ENCODE measurements at regions not wholly inside any gene's neighbourhood (a gene's known extent, or its start where the extent isn't known, plus 50 kb on each side); places are given as distances from the start of the nearest gene placed in this dataset.

- no TSS peak for BruUV-seq (replicated peaks)
- CTCF ChIA-PET, result interaction anchor here (0.6 kb wide), 1 partner anchor 636 kb away, joined by 3 read pairs; no protein-coding TSS in a partner anchor
- no peaks in the 10 kb centered on the region for H3K36me3 ChIP-seq (ENCODE audit: control insufficient read depth, insufficient read depth, low read length)
- ATAC-seq (no peak), DNase-seq (ENCODE audit: low read depth, low spot score) (no peak)
- TF ChIP-seq TCF7L2 (IDR thresholded peaks at IDR 0.05; ENCODE audit: low read depth, low read length) (no peak), SIN3A (IDR thresholded peaks at IDR 0.05; ENCODE audit: borderline replicate concordance, insufficient read depth, low read depth, low read length) (no peak), POLR2AphosphoS5 (IDR thresholded peaks at IDR 0.05; ENCODE audit: low read depth, low read length) (no peak), REST (IDR thresholded peaks at IDR 0.05; ENCODE audit: insufficient read depth in 1 of 2, low read depth in 2 of 2, low read length in 1 of 2) (no peak)
- TF ChIP-seq, protein P1, sequence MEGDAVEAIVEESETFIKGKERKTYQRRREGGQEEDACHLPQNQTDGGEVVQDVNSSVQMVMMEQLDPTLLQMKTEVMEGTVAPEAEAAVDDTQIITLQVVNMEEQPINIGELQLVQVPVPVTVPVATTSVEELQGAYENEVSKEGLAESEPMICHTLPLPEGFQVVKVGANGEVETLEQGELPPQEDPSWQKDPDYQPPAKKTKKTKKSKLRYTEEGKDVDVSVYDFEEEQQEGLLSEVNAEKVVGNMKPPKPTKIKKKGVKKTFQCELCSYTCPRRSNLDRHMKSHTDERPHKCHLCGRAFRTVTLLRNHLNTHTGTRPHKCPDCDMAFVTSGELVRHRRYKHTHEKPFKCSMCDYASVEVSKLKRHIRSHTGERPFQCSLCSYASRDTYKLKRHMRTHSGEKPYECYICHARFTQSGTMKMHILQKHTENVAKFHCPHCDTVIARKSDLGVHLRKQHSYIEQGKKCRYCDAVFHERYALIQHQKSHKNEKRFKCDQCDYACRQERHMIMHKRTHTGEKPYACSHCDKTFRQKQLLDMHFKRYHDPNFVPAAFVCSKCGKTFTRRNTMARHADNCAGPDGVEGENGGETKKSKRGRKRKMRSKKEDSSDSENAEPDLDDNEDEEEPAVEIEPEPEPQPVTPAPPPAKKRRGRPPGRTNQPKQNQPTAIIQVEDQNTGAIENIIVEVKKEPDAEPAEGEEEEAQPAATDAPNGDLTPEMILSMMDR (IDR thresholded peaks at IDR 0.05), result no peak
- no peaks in the 10 kb centered on the region for H3K9me3 ChIP-seq (ENCODE audit: control insufficient read depth, insufficient read depth, low read depth, low read length)
- intact Hi-C loops (cut with micrococcal nuclease; ENCODE audit: unreplicated experiment), result no loop called here
- H3K27me3 ChIP-seq (ENCODE audit: control insufficient read depth, insufficient read depth, low read length), result no peaks in the 10 kb centered on the region
- in situ Hi-C loops (cut with HindIII; ENCODE audit: low pct_unique_long_range_greater_than_20kb, low sequenced_read_pairs), result no loop called here
- no peaks in the 10 kb centered on the region; the same call in 1 of the 2 replicates for H3K4me1 ChIP-seq (ENCODE audit: control insufficient read depth, insufficient read depth, low read length)
- peak overlapping the region; percentile 29; the same call in 1 of the 2 replicates for H3K27ac ChIP-seq (ENCODE audit: low read length)
- POLR2A ChIA-PET, result no interaction called here
- no peak overlapping the region for H3K4me3 ChIP-seq (ENCODE audit: low read depth in 2 of 2, low read length in 2 of 2)
Observed at GRCh38 chr21:28834335-28835238, 158.1 kb downstream of the LTN1 start.

GRCh38 chr21:28833609-28834008 lies 159.1 kb downstream of the LTN1 start:
- ATAC-seq, result no peak
- DNase-seq (ENCODE audit: low read depth, low spot score), result no peak
- Histone ChIP-seq H3K9me3 (ENCODE audit: control insufficient read depth, insufficient read depth, low read depth, low read length) (no peaks in the 10 kb centered on the region), H3K4me1 (ENCODE audit: control insufficient read depth, insufficient read depth, low read length) (no peaks in the 10 kb centered on the region; the same call in 1 of the 2 replicates), H3K27ac (ENCODE audit: low read length) (no peak overlapping the region), H3K4me3 (ENCODE audit: low read depth in 2 of 2, low read length in 2 of 2) (no peak overlapping the region), H3K27me3 (ENCODE audit: control insufficient read depth, insufficient read depth, low read length) (no peaks in the 10 kb centered on the region), H3K36me3 (ENCODE audit: control insufficient read depth, insufficient read depth, low read length) (no peaks in the 10 kb centered on the region)
- CTCF ChIA-PET, result no interaction called here
- POLR2A ChIA-PET, result no interaction called here
- TF ChIP-seq, protein P1 (IDR thresholded peaks at IDR 0.05), result no peak
- TF ChIP-seq REST (IDR thresholded peaks at IDR 0.05; ENCODE audit: insufficient read depth in 1 of 2, low read depth in 2 of 2, low read length in 1 of 2) (no peak), SIN3A (IDR thresholded peaks at IDR 0.05; ENCODE audit: borderline replicate concordance, insufficient read depth, low read depth, low read length) (no peak), TCF7L2 (IDR thresholded peaks at IDR 0.05; ENCODE audit: low read depth, low read length) (no peak), POLR2AphosphoS5 (IDR thresholded peaks at IDR 0.05; ENCODE audit: low read depth, low read length) (no peak)
- BruUV-seq (replicated peaks), result no TSS peak
- intact Hi-C loops (cut with micrococcal nuclease; ENCODE audit: unreplicated experiment) (no loop called here), in situ Hi-C loops (cut with HindIII; ENCODE audit: low pct_unique_long_range_greater_than_20kb, low sequenced_read_pairs) (no loop called here)
